Loucy (cell line): ENCODE measurements at regions not wholly inside any gene's neighbourhood (a gene's known extent, or its start where the extent isn't known, plus 50 kb on each side); places are given as distances from the start of the nearest gene placed in this dataset.

Experiments
- H2AFZ ChIP-seq: fragments of 200-600 bp; sonication (generic); 2 replicates; pipeline ENCODE4 v1.6.0; 2016; ENCODE audit warnings: antibody characterized with exemption, mild to moderate bottlenecking, low read length, moderate library complexity
- H3F3A ChIP-seq: fragments of 200-600 bp; 2 replicates; pipeline ENCODE4 v1.6.0; 2016; ENCODE audit warnings: antibody characterized with exemption, low read depth, mild to moderate bottlenecking
- H3K27me3 ChIP-seq: fragments of 200-600 bp; sonication (generic); 2 replicates; pipeline ENCODE4 v1.6.1; 2014; ENCODE audit warnings: low read length, mild to moderate bottlenecking; ENCODE audit not compliant: insufficient read depth, poor library complexity, severe bottlenecking
- H3K36me3 ChIP-seq: fragments of 200-600 bp; sonication (generic); 2 replicates; pipeline ENCODE4 v1.6.1; 2016; ENCODE audit warnings: low read length; ENCODE audit not compliant: insufficient read depth
- H3K4me1 ChIP-seq: fragments of 200-600 bp; sonication (generic); 2 replicates; pipeline ENCODE4 v1.5.1; 2014; ENCODE audit warnings: low read length, mild to moderate bottlenecking; ENCODE audit not compliant: insufficient read depth, poor library complexity, severe bottlenecking
- H3K4me2 ChIP-seq: fragments of 200-600 bp; sonication (generic); 2 replicates; pipeline ENCODE4 v1.6.0; 2014; ENCODE audit warnings: antibody characterized with exemption, low read length, low read depth, mild to moderate bottlenecking; ENCODE audit not compliant: poor library complexity, severe bottlenecking
- H3K4me3 ChIP-seq: fragments of 200-600 bp; sonication (generic); 2 replicates; pipeline ENCODE4 v1.5.1; 2014; ENCODE audit warnings: low read length, mild to moderate bottlenecking, mixed read lengths; ENCODE audit not compliant: poor library complexity, severe bottlenecking
- H3K79me2 ChIP-seq: fragments of 200-600 bp; sonication (generic); 2 replicates; pipeline ENCODE4 v1.6.1; 2014; ENCODE audit warnings: low read length; ENCODE audit not compliant: insufficient read depth
- H3K9ac ChIP-seq: fragments of 200-600 bp; sonication (generic); 2 replicates; pipeline ENCODE4 v1.6.0; 2014; ENCODE audit warnings: mild to moderate bottlenecking, low read depth, low read length, moderate library complexity; ENCODE audit not compliant: poor library complexity, severe bottlenecking
- H3K9me2 ChIP-seq: fragments of 200-600 bp; sonication (generic); replicated peaks from 2 replicates; pipeline ENCODE4 v1.6.1; 2016; ENCODE audit warnings: low read depth, low read length, mixed read lengths
- H3K9me3 ChIP-seq: fragments of 200-600 bp; sonication (generic); 2 replicates; pipeline ENCODE4 v1.6.1; 2014; ENCODE audit warnings: mild to moderate bottlenecking, antibody characterized with exemption, low read length, low read depth; ENCODE audit not compliant: insufficient read depth
- H4K20me1 ChIP-seq: fragments of 200-600 bp; sonication (generic); 2 replicates; pipeline ENCODE4 v1.6.0; 2014; ENCODE audit warnings: antibody characterized with exemption, low read length, mild to moderate bottlenecking; ENCODE audit not compliant: insufficient read depth, poor library complexity, severe bottlenecking
- CTCF ChIP-seq: fragments of 200-600 bp; sonication (generic); conservative IDR thresholded peaks from 2 replicates; pipeline ENCODE4 v1.5.1; 2014; ENCODE audit warnings: mild to moderate bottlenecking, antibody characterized with exemption, low read length
- EZH2phosphoT487 ChIP-seq: fragments of 200-600 bp; IDR thresholded peaks from 2 replicates; pipeline ENCODE4 v1.6.1; 2018; ENCODE audit warnings: antibody characterized with exemption, mild to moderate bottlenecking, moderate library complexity, borderline replicate concordance

DNA sequence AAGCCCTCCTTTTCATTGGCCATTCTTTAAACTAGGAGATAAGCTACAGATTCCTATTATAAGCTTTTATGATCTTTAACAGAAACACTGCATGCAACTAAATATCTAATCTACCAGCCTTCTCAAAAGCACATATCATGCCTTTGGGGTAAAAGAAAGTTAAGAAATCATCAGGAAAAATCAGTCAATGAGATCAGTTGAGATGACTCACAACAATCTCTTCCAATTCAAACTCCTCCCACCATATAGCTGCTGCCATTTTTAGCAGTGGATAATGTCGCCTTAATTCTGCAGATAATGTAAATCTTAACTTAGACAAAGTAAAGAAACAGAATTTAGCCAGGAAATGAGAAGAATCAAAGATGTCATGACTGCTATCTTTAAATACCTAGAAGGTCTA lies 135.2 kb upstream of the BCL6 start:
- no peaks in the 10 kb centered on the region for H3K9me3 ChIP-seq
- H3K36me3 ChIP-seq, result no peaks in the 10 kb centered on the region
- no peaks in the 10 kb centered on the region for H3K9me2 ChIP-seq
- TF ChIP-seq EZH2phosphoT487 (no peak), CTCF (no peak)
- H3K27me3 ChIP-seq, result no peaks in the 10 kb centered on the region
- no peaks in the 10 kb centered on the region for H4K20me1 ChIP-seq
- H3K9ac ChIP-seq, result no peak overlapping the region
- no peak overlapping the region for H2AFZ ChIP-seq
- H3K4me3 ChIP-seq, result no peak overlapping the region
- no peak overlapping the region for H3K4me2 ChIP-seq
- H3F3A ChIP-seq, result no peaks in the 10 kb centered on the region
- no peaks in the 10 kb centered on the region for H3K4me1 ChIP-seq
- no peaks in the 10 kb centered on the region for H3K79me2 ChIP-seq

DNA sequence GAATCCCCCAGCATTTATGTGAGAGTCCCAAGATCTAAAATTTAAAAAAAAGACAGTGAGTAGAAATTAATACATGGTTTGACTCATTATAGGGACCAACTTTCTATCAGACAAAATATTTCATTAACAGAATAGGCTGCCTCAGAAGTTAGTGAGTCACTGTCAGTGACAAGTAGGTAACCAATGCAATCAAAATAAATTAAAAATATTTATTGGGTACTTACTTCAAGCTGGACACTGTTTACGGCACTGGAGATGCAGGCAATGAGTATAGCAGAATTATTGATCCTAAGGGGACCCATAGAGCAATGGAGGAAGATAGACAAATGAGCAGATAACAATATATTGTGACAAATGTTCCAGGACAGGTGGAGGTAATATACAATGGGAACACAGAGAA lies 135.6 kb upstream of the BCL6 start:
- TF ChIP-seq CTCF (no peak), EZH2phosphoT487 (no peak)
- Histone ChIP-seq H3K4me2 (no peak overlapping the region), H3K9me3 (no peaks in the 10 kb centered on the region), H3F3A (no peaks in the 10 kb centered on the region), H4K20me1 (no peaks in the 10 kb centered on the region), H3K9me2 (no peaks in the 10 kb centered on the region), H3K27me3 (no peaks in the 10 kb centered on the region), H3K79me2 (no peaks in the 10 kb centered on the region), H3K9ac (no peak overlapping the region), H3K4me1 (no peaks in the 10 kb centered on the region), H3K36me3 (no peaks in the 10 kb centered on the region), H2AFZ (no peak overlapping the region), H3K4me3 (no peak overlapping the region)

DNA sequence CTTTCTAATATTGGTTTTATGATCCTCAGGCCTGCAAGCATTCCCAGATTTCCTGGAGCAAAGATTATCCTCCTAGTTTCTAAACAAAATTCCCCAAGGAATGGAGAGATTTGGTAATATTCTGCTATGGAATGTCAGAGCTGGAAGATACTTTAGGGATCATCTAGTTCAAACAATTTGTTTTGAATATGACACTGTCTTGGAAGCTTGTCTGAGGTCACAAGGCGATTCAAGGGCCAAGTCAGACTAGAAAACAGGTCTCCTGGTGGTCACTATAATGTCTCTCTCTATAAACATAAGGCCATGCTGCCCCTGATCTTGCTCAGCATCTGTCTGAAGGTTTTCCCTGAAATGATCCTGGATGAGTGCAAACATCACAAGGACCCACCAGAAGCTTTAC lies 143.4 kb upstream of the BCL6 start:
- Histone ChIP-seq H3K4me2 (no peak overlapping the region), H3K9ac (no peak overlapping the region), H3K9me3 (no peaks in the 10 kb centered on the region), H2AFZ (no peak overlapping the region), H3K79me2 (no peaks in the 10 kb centered on the region), H3K36me3 (no peaks in the 10 kb centered on the region), H3K4me3 (no peak overlapping the region), H3K4me1 (peaks cover 5% of the 10 kb centered on the region), H3K27me3 (no peaks in the 10 kb centered on the region), H3K9me2 (no peaks in the 10 kb centered on the region), H4K20me1 (no peaks in the 10 kb centered on the region), H3F3A (no peaks in the 10 kb centered on the region)
- TF ChIP-seq EZH2phosphoT487, result no peak
- no peak for TF ChIP-seq CTCF
